Activated CD4-positive, CD25-positive, alpha-beta regulatory T cell treated with anti-CD3 and anti-CD28 coated beads, Interleukin-2, amount 50 U/mL, for 24 hours (primary cell): ENCODE measurements at regions not wholly inside any gene's neighbourhood (a gene's known extent, or its start where the extent isn't known, plus 50 kb on each side); places are given as distances from the start of the nearest gene placed in this dataset.
"Not testable (repeated sequence)": the region's sequence is repeated elsewhere in the genome, so short reads cannot be mapped to it uniquely, and the experiment has no call there.

Experiments used
- ATAC-seq, 2 donors: fragments of 150-1000 bp; cut with Tn5 transposase; one replicate each; pipeline ENCODE4 v1.10.0; 2021; ENCODE audit warnings: mild to moderate bottlenecking in 1 of 2, moderate library complexity in 1 of 2

GRCh38 chr17:45592433-45592923, 102.0 kb upstream of the PLEKHM1 start:
- peak; percentile 83 to 96 for ATAC-seq

- ATAC-seq, result not testable (repeated sequence)
Observed at GRCh38 chr17:45596347-45596746, 105.8 kb upstream of the PLEKHM1 start.

GRCh38 chr17:45600052-45601012, 109.8 kb upstream of the PLEKHM1 start:
- peak in 1 of 2 donors; percentile 53 for ATAC-seq

- ATAC-seq, result not testable (repeated sequence)
Observed at GRCh38 chr17:45601013-45601412, 110.5 kb upstream of the PLEKHM1 start.

GRCh38 chr17:45601605-45602539, 111.4 kb upstream of the PLEKHM1 start:
- ATAC-seq, result not testable (repeated sequence)

- ATAC-seq, result not testable (repeated sequence)
Observed at GRCh38 chr17:45605751-45606150, 115.2 kb upstream of the PLEKHM1 start.

GRCh38 chr17:45619984-45620405, 129.5 kb upstream of the PLEKHM1 start:
- ATAC-seq, result peak; percentile 99 to 100

GRCh38 chr17:45620468-45620867, 129.9 kb upstream of the PLEKHM1 start:
- peak; percentile 34 to 38 for ATAC-seq

GRCh38 chr17:45621087-45621486, 130.6 kb upstream of the PLEKHM1 start:
- ATAC-seq, result not testable (repeated sequence)

GRCh38 chr17:45622295-45622694, 131.8 kb upstream of the PLEKHM1 start:
- peak; percentile 54 to 58 for ATAC-seq

- ATAC-seq, result no peak
Observed at GRCh38 chr17:45628019-45628418, 137.5 kb upstream of the PLEKHM1 start.

- no peak for ATAC-seq
Observed at GRCh38 chr17:45631941-45632340, 141.4 kb upstream of the PLEKHM1 start.

- ATAC-seq, result no peak
Observed at GRCh38 chr17:45639297-45639849, 144.7 kb upstream of the CRHR1 start.

GRCh38 chr17:45640141-45640850, 143.8 kb upstream of the CRHR1 start:
- ATAC-seq, result peak; percentile 62 to 85

GRCh38 chr17:45641541-45641940, 142.6 kb upstream of the CRHR1 start:
- no peak for ATAC-seq

- no peak for ATAC-seq
Observed at GRCh38 chr17:45643591-45643990, 140.5 kb upstream of the CRHR1 start.

GRCh38 chr17:45644637-45645036, 139.5 kb upstream of the CRHR1 start:
- not testable (repeated sequence) for ATAC-seq

- ATAC-seq, result no peak
Observed at GRCh38 chr17:45645330-45645729, 138.8 kb upstream of the CRHR1 start.

GRCh38 chr17:45646288-45646988, 137.7 kb upstream of the CRHR1 start:
- no peak for ATAC-seq

GRCh38 chr17:45648642-45649041, 135.5 kb upstream of the CRHR1 start:
- no peak for ATAC-seq

GRCh38 chr17:45649796-45650195, 134.3 kb upstream of the CRHR1 start:
- ATAC-seq, result no peak
